ENCODE measurements at regions not wholly inside any gene's neighbourhood (a gene's known extent, or its start where the extent isn't known, plus 50 kb on each side); places are given as distances from the start of the nearest gene placed in this dataset.

DNA sequence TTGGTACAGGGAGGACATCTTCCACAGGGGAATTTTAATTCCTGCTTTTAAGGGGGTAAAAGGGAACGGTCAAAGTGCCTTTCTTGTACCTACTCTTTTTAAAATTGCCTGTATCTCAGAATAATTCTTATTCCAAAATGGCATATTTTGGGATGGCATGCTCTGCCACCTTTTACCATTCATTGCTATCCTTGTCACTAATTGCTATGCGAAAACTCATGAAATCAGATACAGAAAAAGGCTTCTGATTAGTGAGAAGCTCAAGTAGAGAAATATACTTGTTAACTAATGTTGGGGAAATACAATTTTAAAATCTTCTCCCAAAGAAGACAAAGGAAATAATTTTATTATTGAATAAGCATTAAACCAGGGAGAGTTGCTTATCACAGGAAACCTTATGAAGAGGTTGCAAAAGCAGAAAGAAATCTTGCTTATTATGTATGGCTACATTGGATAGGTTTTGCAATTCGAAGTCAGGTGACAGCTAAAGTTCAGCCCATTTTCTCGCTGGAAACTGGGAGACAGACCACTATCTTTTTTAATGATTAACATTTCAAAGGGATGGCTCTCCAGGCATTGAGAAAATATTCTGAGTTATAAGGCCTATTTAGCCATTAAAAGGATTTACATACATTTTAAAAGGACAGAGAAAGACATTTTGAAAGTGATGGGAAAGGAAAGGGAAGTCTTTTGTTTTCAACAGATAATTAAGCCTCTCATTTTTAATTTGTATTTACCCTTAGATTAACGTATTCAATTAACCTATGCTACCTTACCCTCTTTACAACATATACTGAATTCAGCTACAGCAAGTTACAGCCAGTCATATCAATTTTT is 110.3 kb upstream of the PRSS16 start:
- TF ChIP-seq POLR2A (IDR thresholded peaks at IDR 0.05) (no peak), CTCF (IDR thresholded peaks at IDR 0.05) (no peak)

All from adrenal gland (tissue), 5 donors.